Type B pancreatic cell (in vitro differentiated cells): ENCODE measurements at regions not wholly inside any gene's neighbourhood (a gene's known extent, or its start where the extent isn't known, plus 50 kb on each side); places are given as distances from the start of the nearest gene placed in this dataset.

Experiments used
- DNase-seq: peaks from one replicate; pipeline ENCODE4 v3.0.0; 2021; ENCODE audit warnings: mixed read lengths; ENCODE audit not compliant: unreplicated experiment; ENCODE audit errors: extremely low spot score
- H3K27ac Mint-ChIP-seq: 2 replicates; pipeline ENCODE4 v1.8.0; 2021; ENCODE audit warnings: mild to moderate bottlenecking, mixed read lengths
- H3K27me3 Mint-ChIP-seq: 2 replicates; pipeline ENCODE4 v1.8.0; 2021; ENCODE audit warnings: mixed read lengths
- H3K36me3 Mint-ChIP-seq: 2 replicates; pipeline ENCODE4 v1.8.0; 2021; ENCODE audit warnings: mixed read lengths
- H3K4me1 Mint-ChIP-seq: one replicate; pipeline ENCODE4 v1.8.0; 2021; ENCODE audit warnings: mixed read lengths; ENCODE audit not compliant: unreplicated experiment
- H3K4me3 Mint-ChIP-seq: 2 replicates; pipeline ENCODE4 v1.8.0; 2021; ENCODE audit warnings: mild to moderate bottlenecking, mixed read lengths
- H3K9me3 Mint-ChIP-seq: 2 replicates; pipeline ENCODE4 v1.8.0; 2021; ENCODE audit warnings: mixed read lengths
- CTCF ChIP-seq: fragments of 200-600 bp; sonication (generic); conservative IDR thresholded peaks from 2 replicates; pipeline ENCODE4 v1.5.0; 2021; ENCODE audit warnings: antibody characterized with exemption, mild to moderate bottlenecking

GRCh38 chr14:80358112-80358511 lies 146.8 kb upstream of the DIO2 start:
- no peak overlapping the region for H3K4me3 Mint-ChIP-seq
- H3K36me3 Mint-ChIP-seq: no peaks in the 10 kb centered on the region
- no peaks in the 10 kb centered on the region for H3K27me3 Mint-ChIP-seq
- peaks cover 10% of the 10 kb centered on the region for H3K9me3 Mint-ChIP-seq
- H3K27ac Mint-ChIP-seq: no peak overlapping the region
- no peak for DNase-seq
- TF ChIP-seq CTCF: no peak
- no peaks in the 10 kb centered on the region for H3K4me1 Mint-ChIP-seq

GRCh38 chr14:80356413-80356812 lies 145.1 kb upstream of the DIO2 start:
- TF ChIP-seq CTCF: peak; percentile 66
- Mint-ChIP-seq H3K4me1 (no peaks in the 10 kb centered on the region), H3K9me3 (peaks cover 8% of the 10 kb centered on the region), H3K27me3 (no peaks in the 10 kb centered on the region), H3K36me3 (no peaks in the 10 kb centered on the region), H3K27ac (no peak overlapping the region), H3K4me3 (no peak overlapping the region)
- no peak for DNase-seq

- H3K9me3 Mint-ChIP-seq: peaks cover 7% of the 10 kb centered on the region
- no peak for DNase-seq
- no peak overlapping the region for H3K27ac Mint-ChIP-seq
- no peaks in the 10 kb centered on the region for H3K4me1 Mint-ChIP-seq
- H3K27me3 Mint-ChIP-seq: no peaks in the 10 kb centered on the region
- no peak overlapping the region for H3K4me3 Mint-ChIP-seq
- H3K36me3 Mint-ChIP-seq: no peaks in the 10 kb centered on the region
- TF ChIP-seq CTCF: no peak
These were observed 143.7 kb upstream of the DIO2 start for GRCh38 chr14:80354860-80355581.

- H3K36me3 Mint-ChIP-seq: no peaks in the 10 kb centered on the region
- no peaks in the 10 kb centered on the region for H3K4me1 Mint-ChIP-seq
- TF ChIP-seq CTCF: no peak
- DNase-seq: no peak
- H3K27me3 Mint-ChIP-seq: no peaks in the 10 kb centered on the region
- no peak overlapping the region for H3K4me3 Mint-ChIP-seq
- peaks cover 7% of the 10 kb centered on the region for H3K9me3 Mint-ChIP-seq
- H3K27ac Mint-ChIP-seq: no peak overlapping the region
These were observed 141.2 kb upstream of the DIO2 start for GRCh38 chr14:80352471-80352870.

GRCh38 chr14:80350707-80351106 lies 139.4 kb upstream of the DIO2 start:
- no peak for TF ChIP-seq CTCF
- DNase-seq: no peak
- Mint-ChIP-seq H3K4me1 (no peaks in the 10 kb centered on the region), H3K27me3 (no peaks in the 10 kb centered on the region), H3K9me3 (peaks cover 7% of the 10 kb centered on the region), H3K36me3 (no peaks in the 10 kb centered on the region), H3K4me3 (no peak overlapping the region), H3K27ac (no peak overlapping the region)
